GM18907 (cell line): ENCODE measurements at regions not wholly inside any gene's neighbourhood (a gene's known extent, or its start where the extent isn't known, plus 50 kb on each side); places are given as distances from the start of the nearest gene placed in this dataset.

ENCODE experiments used
- ATAC-seq: cut with Tn5 transposase; IDR thresholded peaks from one replicate; pipeline ENCODE4 v1.9.1; 2021; ENCODE audit warnings: mild to moderate bottlenecking, moderate library complexity; ENCODE audit not compliant: unreplicated experiment

- no peak for ATAC-seq
These were observed 272.5 kb downstream of the GADD45G start for GRCh38 chr9:89877051-89878002.

- ATAC-seq = no peak
These were observed 273.2 kb downstream of the GADD45G start for GRCh38 chr9:89878003-89878411.

GRCh38 chr9:89878687-89879086 is 273.9 kb downstream of the GADD45G start:
- ATAC-seq = no peak

GRCh38 chr9:89879276-89879675 is 274.5 kb downstream of the GADD45G start:
- ATAC-seq = no peak

- no peak for ATAC-seq
These were observed 274.9 kb downstream of the GADD45G start for GRCh38 chr9:89879701-89880100.

- ATAC-seq = no peak
These were observed 275.3 kb downstream of the GADD45G start for GRCh38 chr9:89880161-89880560.

- ATAC-seq = no peak
These were observed 275.9 kb downstream of the GADD45G start for GRCh38 chr9:89880721-89881120.

- no peak for ATAC-seq
These were observed 276.6 kb downstream of the GADD45G start for GRCh38 chr9:89881431-89881830.

GRCh38 chr9:89882930-89883361 is 278.1 kb downstream of the GADD45G start:
- no peak for ATAC-seq

- no peak for ATAC-seq
These were observed 278.9 kb downstream of the GADD45G start for GRCh38 chr9:89883401-89884341.

GRCh38 chr9:89884356-89885083 is 279.7 kb downstream of the GADD45G start:
- no peak for ATAC-seq

- ATAC-seq = no peak
These were observed 280.3 kb downstream of the GADD45G start for GRCh38 chr9:89885156-89885555.

- no peak for ATAC-seq
These were observed 281.5 kb downstream of the GADD45G start for GRCh38 chr9:89886281-89886700.

- no peak for ATAC-seq
These were observed 282.5 kb downstream of the GADD45G start for GRCh38 chr9:89887286-89887685.

- no peak for ATAC-seq
These were observed 283.4 kb downstream of the GADD45G start for GRCh38 chr9:89888233-89888632.

GRCh38 chr9:89888677-89889076 is 283.9 kb downstream of the GADD45G start:
- no peak for ATAC-seq

- ATAC-seq = no peak
These were observed 285.1 kb downstream of the GADD45G start for GRCh38 chr9:89889865-89890264.

- ATAC-seq = no peak
These were observed 285.6 kb downstream of the GADD45G start for GRCh38 chr9:89890326-89890980.

GRCh38 chr9:89891221-89891590 is 286.4 kb downstream of the GADD45G start:
- no peak for ATAC-seq

- no peak for ATAC-seq
These were observed 286.9 kb downstream of the GADD45G start for GRCh38 chr9:89891591-89892304.
